Sigmoid colon (tissue), 3 donors: ENCODE measurements at regions not wholly inside any gene's neighbourhood (a gene's known extent, or its start where the extent isn't known, plus 50 kb on each side); places are given as distances from the start of the nearest gene placed in this dataset.

Experiments used
- CTCF ChIP-seq, 4 experiments: fragments of 450-650 bp in 3 of 4; fragments of 200-600 bp in 1 of 4; IDR thresholded peaks; one replicate each; pipeline ENCODE4 v1.5.1; 2016 to 2019; ENCODE audit warnings: antibody characterized with exemption in 4 of 4, mild to moderate bottlenecking in 3 of 4, moderate library complexity in 2 of 4
- POLR2A ChIP-seq, 2 donors: fragments of 450-650 bp; IDR thresholded peaks; one replicate each; pipeline ENCODE4 v1.6.1; 2016; ENCODE audit warnings: antibody characterized with exemption in 2 of 2, mild to moderate bottlenecking in 2 of 2, moderate library complexity in 2 of 2

GRCh38 chr1:101376121-101377083 is 139.6 kb downstream of the S1PR1 start:
- TF ChIP-seq CTCF (IDR thresholded peaks at IDR 0.05): no peak
- no peak for TF ChIP-seq POLR2A (IDR thresholded peaks at IDR 0.05)
